Stimulated activated naive CD8-positive, alpha-beta T cell treated with anti-CD3 and anti-CD28 coated beads, Interleukin-15, amount 100 ng/mL, for 72 hours (primary cell): ENCODE measurements at regions not wholly inside any gene's neighbourhood (a gene's known extent, or its start where the extent isn't known, plus 50 kb on each side); places are given as distances from the start of the nearest gene placed in this dataset.

Source experiments
- ATAC-seq: fragments of 150-1000 bp; cut with Tn5 transposase; 2 replicates; pipeline ENCODE4 v1.10.0; 2021; ENCODE audit warnings: mild to moderate bottlenecking, moderate library complexity
- DNase-seq, 2 donors: peaks; one replicate each; pipeline ENCODE4 v3.0.0; 2021 to 2022
- H3K27ac Mint-ChIP-seq, 2 donors: one replicate each; pipeline ENCODE4 v1.8.0; 2022; ENCODE audit warnings: mild to moderate bottlenecking in 2 of 2, mixed read lengths in 2 of 2, moderate library complexity in 2 of 2
- H3K27me3 Mint-ChIP-seq: one replicate; pipeline ENCODE4 v1.8.0; 2022; ENCODE audit warnings: mixed read lengths
- H3K4me1 Mint-ChIP-seq: one replicate; pipeline ENCODE4 v1.8.0; 2022; ENCODE audit warnings: mild to moderate bottlenecking, mixed read lengths
- H3K4me3 Mint-ChIP-seq, 2 donors: one replicate each; pipeline ENCODE4 v1.8.0; 2022; ENCODE audit warnings: mild to moderate bottlenecking in 2 of 2, mixed read lengths in 2 of 2, moderate library complexity in 1 of 2
- H3K9me3 Mint-ChIP-seq, 2 donors: one replicate each; pipeline ENCODE4 v1.8.0; 2022; ENCODE audit warnings: mixed read lengths in 2 of 2

DNA sequence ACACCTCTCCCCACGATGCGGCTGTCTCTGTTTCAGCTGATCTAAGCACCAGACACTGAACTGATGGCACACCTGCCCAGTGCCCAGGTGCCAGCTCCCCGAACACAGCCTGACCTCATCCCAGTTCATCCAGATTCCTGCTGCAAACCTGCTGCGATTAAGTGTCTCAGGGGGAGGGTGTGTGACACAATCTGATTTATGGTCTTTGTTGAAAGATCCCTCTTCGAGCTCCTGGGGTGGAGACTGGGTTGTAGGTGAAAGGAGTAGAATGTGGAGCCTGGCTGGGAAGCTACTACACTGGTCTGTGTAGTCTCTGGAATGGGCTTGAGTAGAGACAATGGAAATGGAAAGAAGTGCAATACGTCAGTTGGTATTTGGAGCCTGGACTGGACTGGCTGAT lies 390.3 kb downstream of the SHANK2 start:
- DNase-seq (no peak), ATAC-seq (no peak)
- Mint-ChIP-seq H3K4me3 (no peak overlapping the region), H3K4me1 (no peaks in the 10 kb centered on the region), H3K9me3 (peaks cover 0 to 5% of the 10 kb centered on the region in 2 donors), H3K27ac (peak overlapping the region in 1 of 2 donors; percentile 58), H3K27me3 (peaks cover 7% of the 10 kb centered on the region)

DNA sequence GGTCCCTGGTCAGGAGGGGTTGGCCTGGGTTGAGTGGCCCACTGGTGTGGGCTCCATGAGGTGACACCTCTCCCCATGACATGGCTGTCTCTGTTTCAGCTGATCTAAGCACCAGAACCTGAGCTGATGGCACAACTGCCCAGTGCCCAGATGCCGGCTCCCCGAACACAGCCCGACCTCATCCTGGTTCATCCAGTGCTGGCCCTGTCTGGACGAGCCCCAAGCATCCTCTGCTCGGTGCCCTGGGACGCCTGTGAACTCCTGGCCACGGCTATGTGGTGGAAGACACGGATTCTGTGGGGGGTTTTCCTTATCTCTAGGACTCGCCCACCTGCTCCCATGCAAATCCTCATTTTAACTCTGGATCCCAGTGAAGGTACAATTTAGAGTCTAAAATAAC lies 389.2 kb downstream of the SHANK2 start:
- peaks cover 7% of the 10 kb centered on the region for H3K27me3 Mint-ChIP-seq
- no peak overlapping the region for H3K27ac Mint-ChIP-seq
- peaks cover 0 to 5% of the 10 kb centered on the region in 2 donors for H3K9me3 Mint-ChIP-seq
- DNase-seq (no peak), ATAC-seq (no peak)
- H3K4me3 Mint-ChIP-seq: no peak overlapping the region
- no peaks in the 10 kb centered on the region for H3K4me1 Mint-ChIP-seq

DNA sequence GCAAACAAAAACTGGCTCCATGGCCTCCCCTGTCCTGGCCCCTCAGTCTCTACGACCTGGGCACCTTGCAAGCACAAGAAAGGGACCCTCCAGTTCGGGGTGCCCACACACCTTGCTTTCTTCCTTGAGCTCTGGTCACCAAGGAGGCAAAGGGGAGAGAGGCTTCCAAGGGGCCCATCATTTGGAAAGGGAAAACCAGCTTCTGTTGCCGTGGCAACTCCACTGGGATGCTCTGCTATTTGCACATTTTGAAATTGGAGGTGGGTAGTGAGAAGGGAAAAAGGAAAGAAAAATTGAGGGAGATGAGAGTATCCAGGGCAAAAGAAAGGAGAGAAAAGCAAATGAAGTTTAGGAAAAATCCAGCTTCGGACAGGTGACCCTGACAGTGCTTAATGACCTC lies 388.4 kb downstream of the SHANK2 start:
- H3K4me3 Mint-ChIP-seq: no peak overlapping the region
- H3K27me3 Mint-ChIP-seq: peaks cover 7% of the 10 kb centered on the region
- no peak for ATAC-seq
- H3K27ac Mint-ChIP-seq: no peak overlapping the region
- no peak for DNase-seq
- H3K4me1 Mint-ChIP-seq: no peaks in the 10 kb centered on the region
- H3K9me3 Mint-ChIP-seq: peaks cover 0 to 4% of the 10 kb centered on the region in 2 donors

DNA sequence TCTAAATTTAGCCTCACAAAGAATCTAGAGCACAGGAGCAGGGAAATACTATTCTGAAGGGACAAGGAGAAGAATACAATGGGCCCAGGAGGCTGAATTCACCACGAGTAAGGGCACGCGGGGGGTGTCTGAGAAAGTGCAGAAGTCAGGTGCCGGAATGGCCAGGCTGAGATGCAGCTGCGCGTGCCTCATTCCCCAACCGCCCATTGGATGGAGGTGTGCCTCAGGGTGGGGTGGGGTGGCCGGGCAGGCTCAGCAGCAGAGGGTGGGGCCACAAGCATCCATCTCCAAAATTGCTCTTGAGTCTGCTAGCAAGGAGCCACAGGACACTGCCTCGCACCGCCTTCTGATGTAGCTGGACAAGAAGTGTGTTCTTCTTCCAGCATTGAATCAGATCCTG lies 387.0 kb downstream of the SHANK2 start:
- Mint-ChIP-seq H3K4me3 (no peak overlapping the region), H3K27ac (no peak overlapping the region), H3K27me3 (peaks cover 16% of the 10 kb centered on the region), H3K4me1 (no peaks in the 10 kb centered on the region), H3K9me3 (no peaks in the 10 kb centered on the region)
- ATAC-seq: no peak
- no peak for DNase-seq

DNA sequence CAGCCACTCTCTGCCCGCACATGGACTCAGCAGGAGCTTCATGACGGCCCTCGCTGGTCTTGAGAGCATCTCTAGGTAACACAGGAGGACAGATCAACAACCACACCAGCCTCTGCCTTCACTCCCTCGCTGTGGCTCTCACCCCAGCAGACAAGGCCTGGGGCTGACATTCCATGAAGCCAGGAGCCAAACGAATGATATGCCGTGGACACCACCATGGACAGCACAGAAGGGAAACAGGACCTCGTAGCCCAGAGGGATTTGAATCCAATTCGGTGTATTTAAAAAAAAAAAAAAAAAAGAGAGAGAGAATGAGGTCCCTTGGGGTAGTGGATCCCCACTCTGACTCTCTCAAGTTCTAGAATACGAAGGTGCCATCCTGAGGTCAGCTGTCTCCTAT lies 385.5 kb downstream of the SHANK2 start:
- H3K4me1 Mint-ChIP-seq: no peaks in the 10 kb centered on the region
- H3K27me3 Mint-ChIP-seq: peaks cover 11% of the 10 kb centered on the region
- no peak for ATAC-seq
- no peak overlapping the region for H3K4me3 Mint-ChIP-seq
- no peak overlapping the region for H3K27ac Mint-ChIP-seq
- no peak for DNase-seq
- H3K9me3 Mint-ChIP-seq: no peaks in the 10 kb centered on the region

DNA sequence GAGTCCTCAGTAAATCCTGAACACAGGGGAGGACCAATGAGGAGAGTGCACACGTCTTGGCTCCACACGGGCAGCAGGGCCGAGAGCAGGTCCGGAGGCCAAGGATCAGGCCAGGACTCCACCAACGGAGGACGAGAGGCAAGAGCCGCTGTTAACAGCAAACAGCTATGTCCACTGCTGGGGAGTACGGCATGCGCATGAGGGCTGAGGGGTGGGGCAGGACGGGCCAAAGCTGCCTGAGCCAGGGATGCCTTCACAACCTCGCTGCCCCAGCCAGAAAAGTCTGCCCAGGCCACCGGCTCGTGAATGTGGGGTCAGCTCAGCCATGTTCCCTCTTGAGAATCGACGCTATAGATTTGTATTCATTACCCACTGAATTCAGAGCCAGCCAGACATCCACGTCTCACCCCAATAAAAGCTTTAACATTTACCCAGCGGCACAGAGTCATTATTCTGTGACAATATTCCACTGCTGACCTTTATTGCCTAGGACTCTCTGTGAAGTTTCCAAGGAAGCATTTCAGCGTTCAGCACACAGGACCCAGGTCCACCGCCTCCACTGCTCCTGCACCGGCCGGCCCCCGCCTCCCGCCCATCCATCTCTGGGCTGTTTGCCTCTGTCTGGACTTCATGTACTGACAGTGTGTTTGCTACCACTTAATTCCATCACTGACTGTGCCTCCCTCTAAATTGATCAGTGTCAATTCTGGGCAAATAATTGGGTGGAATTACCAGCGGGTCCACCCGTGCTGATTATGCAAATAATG lies 384.9 kb downstream of the SHANK2 start:
- Mint-ChIP-seq H3K4me3 (no peak overlapping the region), H3K27me3 (peaks cover 11% of the 10 kb centered on the region), H3K27ac (peak overlapping the region in 1 of 2 donors; percentile 69), H3K9me3 (no peaks in the 10 kb centered on the region), H3K4me1 (no peaks in the 10 kb centered on the region)
- no peak for DNase-seq
- ATAC-seq: no peak

DNA sequence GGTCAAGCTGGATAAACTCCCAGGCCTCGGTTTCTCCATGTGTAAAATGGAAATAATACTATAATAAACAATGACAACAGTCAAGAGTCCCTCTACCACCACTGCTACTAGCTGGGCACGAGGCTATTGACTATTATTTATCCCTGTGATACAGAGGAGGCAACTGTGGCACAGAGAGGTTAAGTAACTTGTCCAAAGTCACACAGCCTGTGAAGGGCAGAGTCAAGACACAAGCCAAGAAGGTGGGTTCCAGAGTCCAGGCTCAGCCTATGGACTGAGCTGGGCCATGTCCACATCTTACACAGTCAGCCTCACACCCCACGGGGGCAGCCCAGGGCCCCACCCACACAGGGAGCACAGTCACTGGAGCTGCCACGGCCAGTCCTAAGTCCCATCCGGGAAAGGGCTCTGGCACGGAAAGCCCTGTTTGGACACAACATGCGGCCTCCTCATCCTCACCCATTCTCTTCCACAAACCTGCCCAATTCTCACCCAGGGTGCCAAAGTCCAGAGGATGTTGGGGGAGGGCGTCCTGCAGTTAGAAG lies 384.0 kb downstream of the SHANK2 start:
- H3K27ac Mint-ChIP-seq: no peak overlapping the region
- DNase-seq (no peak), ATAC-seq (no peak)
- no peak overlapping the region for H3K4me3 Mint-ChIP-seq
- no peaks in the 10 kb centered on the region for H3K9me3 Mint-ChIP-seq
- peaks cover 20% of the 10 kb centered on the region for H3K27me3 Mint-ChIP-seq
- H3K4me1 Mint-ChIP-seq: no peaks in the 10 kb centered on the region

DNA sequence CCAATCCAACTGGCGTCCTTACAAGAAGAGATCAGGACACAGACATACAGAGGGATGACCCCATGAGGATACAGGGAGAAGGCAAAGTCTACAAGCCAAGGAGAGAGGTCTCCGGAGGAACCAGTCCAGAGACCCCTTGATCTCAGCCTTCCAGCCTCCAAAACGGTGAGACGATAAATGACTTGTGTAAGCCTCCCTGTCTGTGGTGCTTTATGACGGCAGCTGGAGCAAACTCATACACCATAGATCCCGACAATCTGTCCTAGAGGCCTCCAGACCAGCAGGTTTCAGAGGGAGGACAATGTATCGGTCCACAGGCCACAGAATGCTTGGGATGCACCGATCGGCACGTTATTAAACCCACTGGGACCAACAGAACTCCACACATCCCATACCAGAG lies 383.3 kb downstream of the SHANK2 start:
- no peaks in the 10 kb centered on the region for H3K9me3 Mint-ChIP-seq
- H3K4me3 Mint-ChIP-seq: no peak overlapping the region
- DNase-seq: no peak
- H3K27me3 Mint-ChIP-seq: peaks cover 21% of the 10 kb centered on the region
- ATAC-seq: no peak
- H3K27ac Mint-ChIP-seq: peak overlapping the region in 1 of 2 donors; percentile 76
- no peaks in the 10 kb centered on the region for H3K4me1 Mint-ChIP-seq

DNA sequence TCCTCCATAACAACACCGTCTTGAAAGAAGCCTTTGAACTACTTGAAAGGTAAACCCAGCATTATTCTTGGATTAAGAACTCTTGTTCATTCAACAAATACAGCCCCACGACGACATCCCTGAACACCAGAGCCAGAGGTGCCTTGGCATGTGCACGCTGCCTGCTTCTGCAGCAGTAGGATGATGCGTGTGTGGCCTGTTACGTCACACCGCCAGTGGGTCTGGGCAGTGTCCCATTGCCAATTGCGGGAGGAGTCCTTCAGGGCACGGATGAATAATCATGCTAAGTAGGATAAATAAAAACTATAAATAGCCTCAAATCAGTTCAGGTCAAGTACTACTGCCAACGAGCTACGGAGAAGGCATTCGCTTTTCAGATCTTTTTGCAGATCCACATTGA lies 380.5 kb downstream of the SHANK2 start:
- DNase-seq (no peak), ATAC-seq (no peak)
- H3K4me1 Mint-ChIP-seq: no peaks in the 10 kb centered on the region
- no peaks in the 10 kb centered on the region for H3K9me3 Mint-ChIP-seq
- H3K27ac Mint-ChIP-seq: no peak overlapping the region
- no peak overlapping the region for H3K4me3 Mint-ChIP-seq
- peaks cover 21% of the 10 kb centered on the region for H3K27me3 Mint-ChIP-seq

DNA sequence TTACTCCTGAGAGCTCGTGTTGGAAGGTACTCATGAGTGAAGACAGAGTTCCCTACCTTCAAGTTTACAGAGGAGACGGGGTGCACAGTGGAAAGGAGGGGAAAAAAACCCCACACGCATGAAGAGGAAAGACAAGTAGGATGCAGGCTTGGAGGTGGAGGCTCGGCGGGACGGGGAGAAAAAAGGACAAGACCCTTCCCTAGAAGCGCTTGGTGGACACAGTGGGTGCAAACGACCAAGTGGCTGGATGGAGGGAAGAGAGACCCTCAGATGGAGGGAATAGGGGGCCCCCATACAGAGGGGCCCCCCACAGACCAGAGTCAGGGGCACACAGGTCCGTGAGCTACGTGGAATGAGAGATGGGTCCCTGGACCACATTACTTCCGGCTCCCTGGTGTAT lies 380.1 kb downstream of the SHANK2 start:
- DNase-seq: no peak
- no peak overlapping the region for H3K27ac Mint-ChIP-seq
- peaks cover 21% of the 10 kb centered on the region for H3K27me3 Mint-ChIP-seq
- no peak for ATAC-seq
- H3K4me3 Mint-ChIP-seq: no peak overlapping the region
- H3K9me3 Mint-ChIP-seq: no peaks in the 10 kb centered on the region
- no peaks in the 10 kb centered on the region for H3K4me1 Mint-ChIP-seq

DNA sequence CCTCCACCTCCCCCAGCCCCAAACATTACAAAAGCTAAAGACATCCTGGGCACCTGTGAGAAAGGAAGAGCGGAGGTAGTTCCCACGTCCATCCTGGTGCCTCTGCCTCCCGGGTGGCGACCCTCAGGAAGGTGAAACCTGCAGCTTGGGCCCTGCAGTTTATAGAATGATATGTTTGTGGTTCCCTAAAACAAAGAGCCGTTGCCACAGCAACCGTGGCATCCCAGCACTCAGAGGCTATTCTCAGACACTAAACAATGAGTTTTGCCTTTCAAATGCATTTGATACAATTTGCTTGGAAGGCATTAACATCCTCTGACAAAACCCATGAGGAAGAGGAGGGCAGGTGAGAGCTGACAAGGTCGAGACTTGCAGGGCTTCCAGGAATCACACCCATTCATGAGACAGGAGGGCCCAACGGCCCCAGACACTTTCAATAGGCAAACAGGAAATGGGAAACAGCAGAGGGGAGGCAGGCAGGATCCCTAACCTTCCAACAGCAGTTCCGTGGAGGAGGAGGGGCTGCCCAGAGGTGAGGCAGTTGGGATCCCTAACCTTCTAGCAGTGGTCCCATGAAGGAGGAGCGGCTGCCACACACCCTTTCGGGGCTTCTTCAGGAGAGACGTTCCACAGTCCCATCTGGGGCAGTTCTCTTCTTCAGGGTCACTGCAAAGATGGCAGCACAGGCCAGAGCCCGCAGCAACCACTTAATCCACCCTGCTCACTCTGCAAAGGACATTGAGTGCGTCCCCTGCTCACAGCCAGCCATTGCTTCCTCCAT lies 379.2 kb downstream of the SHANK2 start:
- ATAC-seq: no peak
- Mint-ChIP-seq H3K4me1 (no peaks in the 10 kb centered on the region), H3K27me3 (peaks cover 28% of the 10 kb centered on the region)

DNA sequence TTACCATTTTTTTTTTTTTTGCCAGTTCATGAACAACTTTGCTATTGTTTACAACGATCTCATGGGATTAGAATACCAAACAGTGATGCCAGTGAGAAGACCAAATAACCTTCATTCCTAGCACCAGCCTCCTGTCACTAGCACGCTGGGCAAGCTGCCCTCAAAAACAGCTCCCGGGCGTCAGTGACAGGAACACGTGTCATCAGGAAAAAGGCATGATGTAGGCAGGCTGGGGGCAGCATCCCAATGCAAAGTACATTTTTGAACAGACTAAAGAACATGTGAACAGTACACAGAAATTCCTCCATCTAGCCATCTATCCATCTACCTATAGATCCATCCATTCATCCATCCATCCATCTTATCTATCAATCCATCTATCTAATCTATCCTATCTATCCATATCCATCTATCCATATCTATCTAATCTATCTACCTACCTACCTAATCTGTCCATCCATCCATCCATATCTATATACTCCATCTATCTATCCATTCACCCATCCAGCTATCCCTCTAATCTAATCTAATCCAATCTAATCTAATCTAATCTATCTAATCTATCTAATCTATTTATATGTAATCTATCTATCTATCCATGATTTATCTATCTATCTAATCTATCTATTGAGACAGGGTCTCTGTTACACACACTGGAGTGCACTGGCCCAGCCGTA lies 378.5 kb downstream of the SHANK2 start:
- peaks cover 28% of the 10 kb centered on the region for H3K27me3 Mint-ChIP-seq
- H3K4me3 Mint-ChIP-seq: no peak overlapping the region
- no peak overlapping the region for H3K27ac Mint-ChIP-seq
- no peak for DNase-seq
- no peak for ATAC-seq
- H3K9me3 Mint-ChIP-seq: no peaks in the 10 kb centered on the region
- H3K4me1 Mint-ChIP-seq: no peaks in the 10 kb centered on the region

More for the DNA sequence above, 379.2 kb downstream of the SHANK2 start:
- H3K4me3 Mint-ChIP-seq: no peak overlapping the region
- no peak for DNase-seq
- no peak overlapping the region for H3K27ac Mint-ChIP-seq
- no peaks in the 10 kb centered on the region for H3K9me3 Mint-ChIP-seq

DNA sequence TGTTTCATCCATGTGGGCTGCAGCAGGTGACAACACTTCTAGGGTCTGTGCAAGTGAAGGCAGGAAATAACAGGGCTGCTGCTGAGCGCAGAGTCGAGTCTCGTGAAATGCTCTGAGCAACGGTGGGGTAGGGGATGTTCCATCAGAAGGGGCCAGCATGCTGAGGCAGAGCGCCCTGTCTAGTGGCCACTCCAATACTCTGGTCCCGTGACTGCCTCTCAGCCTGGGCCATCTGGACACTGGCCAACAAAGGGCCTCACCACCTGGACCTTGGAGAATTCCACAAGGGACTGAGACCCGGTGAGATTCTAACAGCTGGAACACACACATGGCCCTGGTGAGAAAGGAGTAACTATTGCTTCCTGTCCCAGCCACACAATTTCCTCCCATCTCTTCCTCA lies 375.7 kb downstream of the SHANK2 start:
- ATAC-seq (no peak), DNase-seq (no peak)
- Mint-ChIP-seq H3K4me1 (no peaks in the 10 kb centered on the region), H3K27ac (no peak overlapping the region), H3K4me3 (no peak overlapping the region), H3K9me3 (no peaks in the 10 kb centered on the region), H3K27me3 (peaks cover 18% of the 10 kb centered on the region)

DNA sequence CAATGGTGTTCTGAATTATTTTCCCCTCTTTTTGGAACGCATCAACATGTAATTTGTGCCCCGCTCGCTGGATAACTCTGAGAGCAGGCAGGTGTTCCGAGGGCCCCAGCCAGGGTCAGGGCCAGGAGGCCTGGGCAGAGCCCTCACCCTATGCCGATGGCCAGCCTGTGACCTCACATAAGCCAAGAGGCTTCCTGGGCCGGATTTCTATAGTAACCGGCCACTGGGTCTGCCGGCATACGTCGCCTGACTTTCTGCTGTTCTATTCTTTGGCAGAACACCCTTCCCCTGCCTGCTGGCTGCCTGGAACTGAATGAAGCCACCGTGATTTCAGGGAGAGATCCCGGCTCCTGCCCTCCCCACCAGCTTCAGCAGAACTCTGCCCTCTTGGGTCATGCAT lies 375.2 kb downstream of the SHANK2 start:
- Mint-ChIP-seq H3K27ac (no peak overlapping the region), H3K4me1 (no peaks in the 10 kb centered on the region), H3K27me3 (peaks cover 18% of the 10 kb centered on the region), H3K4me3 (no peak overlapping the region), H3K9me3 (no peaks in the 10 kb centered on the region)
- DNase-seq (no peak), ATAC-seq (no peak)

DNA sequence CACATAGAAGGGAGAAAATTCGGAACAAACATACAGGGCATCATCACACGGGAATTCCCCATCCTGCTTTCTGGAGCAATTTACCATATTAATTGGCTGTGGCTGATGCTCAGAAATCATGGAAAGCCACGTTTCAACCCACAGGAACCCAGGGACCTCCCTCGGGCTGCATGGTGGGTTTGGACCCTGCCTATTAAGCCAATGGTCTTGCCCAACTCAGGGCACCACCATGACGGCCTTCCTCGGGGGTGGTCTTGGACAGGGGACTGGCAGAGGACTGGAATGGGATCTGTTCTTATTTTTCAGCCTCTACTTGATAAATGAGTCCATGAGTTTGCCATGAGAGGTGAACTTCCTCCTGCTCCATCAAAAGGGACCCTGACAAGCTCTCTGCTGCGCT lies 374.0 kb downstream of the SHANK2 start:
- Mint-ChIP-seq H3K4me1 (no peaks in the 10 kb centered on the region), H3K4me3 (no peak overlapping the region), H3K27me3 (peaks cover 9% of the 10 kb centered on the region), H3K9me3 (no peaks in the 10 kb centered on the region), H3K27ac (no peak overlapping the region)
- ATAC-seq (no peak), DNase-seq (no peak)
